DND-41 (cell line): ENCODE measurements at regions not wholly inside any gene's neighbourhood (a gene's known extent, or its start where the extent isn't known, plus 50 kb on each side); places are given as distances from the start of the nearest gene placed in this dataset.
A peak's percentile ranks its signal among the peaks of the same experiment; 100 is the strongest.

Source experiments
- ATAC-seq: fragments of 200-7000 bp; cut with Tn5 transposase; 3 replicates; pipeline ENCODE4 v1.9.1; 2021; ENCODE audit warnings: low read depth; ENCODE audit not compliant: insufficient read depth
- DNase-seq: peaks from one replicate; pipeline ENCODE4 v3.0.0-alpha.2; 2020
- H2AFZ ChIP-seq: 2 replicates; pipeline ENCODE4 v1.6.0; 2012; ENCODE audit warnings: low read depth, low read length
- H3K27ac ChIP-seq: 2 replicates; pipeline ENCODE4 v1.5.1; 2012; ENCODE audit warnings: low read length, inconsistent platforms
- H3K27me3 ChIP-seq: fragments of 200-600 bp; sonication (generic); 2 replicates; pipeline ENCODE4 v1.6.0; 2012; ENCODE audit warnings: low read length, mild to moderate bottlenecking, inconsistent platforms; ENCODE audit not compliant: insufficient read depth, poor library complexity
- H3K36me3 ChIP-seq: 2 replicates; pipeline ENCODE4 v1.5.1; 2012; ENCODE audit warnings: low read length, inconsistent platforms; ENCODE audit not compliant: insufficient read depth
- H3K4me1 ChIP-seq: 2 replicates; pipeline ENCODE4 v1.5.1; 2012; ENCODE audit warnings: mild to moderate bottlenecking, low read length; ENCODE audit not compliant: insufficient read depth
- H3K4me2 ChIP-seq: 2 replicates; pipeline ENCODE4 v1.6.0; 2012; ENCODE audit warnings: mild to moderate bottlenecking, moderate library complexity, low read length, inconsistent platforms; ENCODE audit not compliant: insufficient read depth
- H3K4me3 ChIP-seq, 2 experiments: fragments of 200-600 bp in 1 of 2; shearing (Covaris generic) in 1 of 2; 2 replicates each; pipeline ENCODE4 v1.5.1; 2012 to 2016; ENCODE audit warnings: inconsistent platforms in 2 of 2, low read length in 2 of 2, mild to moderate bottlenecking in 2 of 2, low read depth in 1 of 2, moderate library complexity in 1 of 2
- H3K79me2 ChIP-seq: 2 replicates; pipeline ENCODE4 v1.6.0; 2012; ENCODE audit warnings: low read length, inconsistent platforms; ENCODE audit not compliant: insufficient read depth
- H3K9ac ChIP-seq: 2 replicates; pipeline ENCODE4 v1.6.0; 2012; ENCODE audit warnings: low read depth, mild to moderate bottlenecking, inconsistent platforms, low read length, moderate library complexity
- H3K9me3 ChIP-seq: 2 replicates; pipeline ENCODE4 v1.5.1; 2012; ENCODE audit warnings: low read length, moderate library complexity, mild to moderate bottlenecking, inconsistent platforms; ENCODE audit not compliant: insufficient read depth, severe bottlenecking
- H4K20me1 ChIP-seq: 2 replicates; pipeline ENCODE4 v1.6.0; 2012; ENCODE audit warnings: low read length; ENCODE audit not compliant: insufficient read depth
- CTCF ChIP-seq: IDR thresholded peaks from 2 replicates; pipeline ENCODE4 v1.5.1; 2012; ENCODE audit warnings: borderline replicate concordance, low read length, moderate library complexity, mild to moderate bottlenecking; ENCODE audit not compliant: poor library complexity, severe bottlenecking; ENCODE audit errors: extremely low read depth
- EZH2 ChIP-seq: IDR thresholded peaks from 3 replicates; pipeline ENCODE4 v1.6.1; 2012; ENCODE audit warnings: borderline replicate concordance, low read depth, mild to moderate bottlenecking, moderate library complexity, low read length, inconsistent platforms; ENCODE audit not compliant: severe bottlenecking

DNA sequence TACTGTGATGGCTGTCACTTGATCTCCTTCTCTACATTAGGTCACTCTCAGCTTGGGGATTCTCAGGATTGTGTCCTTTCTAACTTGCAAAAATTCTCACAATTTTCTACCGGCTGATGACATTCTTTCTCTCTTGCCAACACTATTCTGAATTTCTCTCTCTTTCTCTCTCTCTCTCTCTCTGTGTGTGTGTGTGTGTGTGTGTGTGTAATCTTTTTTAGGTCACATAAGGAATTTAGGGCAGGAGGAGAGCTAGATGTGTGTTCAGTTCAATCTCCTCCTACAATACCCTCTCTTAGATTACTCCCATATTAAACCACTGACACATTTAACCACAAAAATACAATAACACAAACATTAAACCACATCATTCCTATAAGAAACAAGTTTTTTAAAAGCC lies 242.3 kb upstream of the NREP start:
- no peak for TF ChIP-seq CTCF
- no peak for TF ChIP-seq EZH2
- no peak overlapping the region for H3K27ac ChIP-seq
- no peak for ATAC-seq

DNA sequence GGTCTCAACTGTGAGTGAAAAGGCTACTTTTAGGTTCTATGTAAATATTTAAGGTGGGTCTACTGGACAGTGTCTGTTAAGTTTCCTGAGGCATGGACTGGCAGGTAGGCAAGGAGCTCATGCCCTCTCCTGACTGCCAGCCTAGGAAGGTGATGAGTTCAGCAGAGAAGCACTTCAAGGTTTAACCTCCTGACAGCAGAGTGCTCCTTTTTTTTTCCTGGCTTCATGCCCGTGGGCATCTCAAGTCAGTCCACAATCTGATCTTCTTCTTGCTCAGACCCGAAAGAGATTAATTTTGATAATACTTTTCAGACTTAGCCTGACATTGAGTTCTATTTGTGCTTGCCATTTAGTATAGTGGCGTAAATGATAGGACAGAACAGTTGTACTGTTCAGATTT lies 241.9 kb upstream of the NREP start:
- no peaks in the 10 kb centered on the region for H3K79me2 ChIP-seq
- H2AFZ ChIP-seq, result no peak overlapping the region
- H3K9ac ChIP-seq, result no peak overlapping the region
- no peaks in the 10 kb centered on the region for H3K9me3 ChIP-seq
- no peak overlapping the region for H3K27ac ChIP-seq
- H3K4me2 ChIP-seq, result no peak overlapping the region
- DNase-seq (no peak), ATAC-seq (no peak)
- H4K20me1 ChIP-seq, result no peaks in the 10 kb centered on the region
- no peaks in the 10 kb centered on the region for H3K36me3 ChIP-seq
- H3K4me3 ChIP-seq, result no peak overlapping the region
- TF ChIP-seq EZH2 (no peak), CTCF (no peak)
- no peaks in the 10 kb centered on the region for H3K4me1 ChIP-seq
- no peaks in the 10 kb centered on the region for H3K27me3 ChIP-seq

More for the DNA sequence above, 242.3 kb upstream of the NREP start:
- Histone ChIP-seq H2AFZ (no peak overlapping the region), H3K4me3 (no peak overlapping the region), H3K36me3 (no peaks in the 10 kb centered on the region), H3K9me3 (no peaks in the 10 kb centered on the region), H4K20me1 (no peaks in the 10 kb centered on the region), H3K4me1 (no peaks in the 10 kb centered on the region), H3K4me2 (no peak overlapping the region), H3K27me3 (no peaks in the 10 kb centered on the region), H3K9ac (no peak overlapping the region), H3K79me2 (no peaks in the 10 kb centered on the region)
- no peak for DNase-seq

GRCh38 chr5:111997711-111998110 lies 240.7 kb upstream of the NREP start:
- H3K4me1 ChIP-seq, result no peaks in the 10 kb centered on the region
- H3K79me2 ChIP-seq, result no peaks in the 10 kb centered on the region
- H3K9ac ChIP-seq, result no peak overlapping the region
- H3K4me2 ChIP-seq, result no peak overlapping the region
- no peaks in the 10 kb centered on the region for H4K20me1 ChIP-seq
- 0 out of 3 replicates have a peak, but pooled peaks have one; percentile 31 for ATAC-seq
- H3K36me3 ChIP-seq, result no peaks in the 10 kb centered on the region
- TF ChIP-seq CTCF (no peak), EZH2 (no peak)
- no peak overlapping the region for H3K4me3 ChIP-seq
- H3K9me3 ChIP-seq, result no peaks in the 10 kb centered on the region
- no peak overlapping the region for H2AFZ ChIP-seq
- no peak overlapping the region for H3K27ac ChIP-seq
- no peaks in the 10 kb centered on the region for H3K27me3 ChIP-seq
- no peak for DNase-seq

DNA sequence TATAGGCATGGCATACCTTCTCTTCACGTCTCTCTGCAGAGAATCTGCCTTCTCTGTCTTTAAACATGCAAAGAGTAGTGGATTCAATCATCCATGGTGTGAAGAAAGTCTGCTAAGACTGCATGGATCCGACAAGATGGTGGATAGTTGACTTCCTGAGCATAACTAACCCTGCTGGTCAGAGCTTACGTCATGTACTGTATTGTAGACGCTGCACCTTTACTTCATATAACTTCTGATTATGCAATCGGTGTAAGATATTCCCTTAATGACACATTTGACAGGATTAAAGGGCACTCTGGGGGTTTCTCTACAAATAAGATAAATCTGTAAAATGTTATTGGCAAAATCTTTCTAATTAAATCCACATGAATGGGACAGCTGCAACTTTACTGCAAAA lies 240.3 kb upstream of the NREP start:
- Histone ChIP-seq H3K4me2 (no peak overlapping the region), H3K9me3 (no peaks in the 10 kb centered on the region), H3K79me2 (no peaks in the 10 kb centered on the region), H3K27me3 (no peaks in the 10 kb centered on the region), H4K20me1 (no peaks in the 10 kb centered on the region), H3K9ac (no peak overlapping the region), H2AFZ (peak overlapping the region; percentile 26; the same call in 1 of the 2 replicates), H3K36me3 (no peaks in the 10 kb centered on the region), H3K27ac (no peak overlapping the region), H3K4me1 (no peaks in the 10 kb centered on the region), H3K4me3 (no peak overlapping the region)
- TF ChIP-seq CTCF (no peak), EZH2 (no peak)
- ATAC-seq (no peak), DNase-seq (no peak)
